GM08714 (cell line): ENCODE measurements at regions not wholly inside any gene's neighbourhood (a gene's known extent, or its start where the extent isn't known, plus 50 kb on each side); places are given as distances from the start of the nearest gene placed in this dataset.
"Not testable (repeated sequence)": the region's sequence is repeated elsewhere in the genome, so short reads cannot be mapped to it uniquely, and the experiment has no call there.

Experiments used
- H3K4me3 ChIP-seq: fragments of 200-500 bp; sonication (Bioruptor generic); 2 replicates; pipeline ENCODE4 v1.5.1; 2014; ENCODE audit warnings: mild to moderate bottlenecking, low read length, inconsistent platforms
- ZNF274 ChIP-seq: IDR thresholded peaks from 2 replicates; pipeline ENCODE4 v1.6.1; 2012; ENCODE audit warnings: mild to moderate bottlenecking, low read depth, low read length

GRCh38 chr22:22816766-22817410 lies 70.7 kb upstream of the IGLL5 start:
- TF ChIP-seq ZNF274 = no peak
- no peak overlapping the region for H3K4me3 ChIP-seq

- H3K4me3 ChIP-seq = no peak overlapping the region
- TF ChIP-seq ZNF274 = no peak
These were observed 70.0 kb upstream of the IGLL5 start for GRCh38 chr22:22817468-22818201.

GRCh38 chr22:22818202-22818538 lies 69.4 kb upstream of the IGLL5 start:
- no peak overlapping the region for H3K4me3 ChIP-seq

GRCh38 chr22:22818861-22819855 lies 68.5 kb upstream of the IGLL5 start:
- no peak overlapping the region for H3K4me3 ChIP-seq
- no peak for TF ChIP-seq ZNF274

More at GRCh38 chr22:22818202-22818538, 69.4 kb upstream of the IGLL5 start:
- TF ChIP-seq ZNF274 = no peak

- H3K4me3 ChIP-seq = no peak overlapping the region
- no peak for TF ChIP-seq ZNF274
These were observed 67.5 kb upstream of the IGLL5 start for GRCh38 chr22:22820076-22820475.

- no peak overlapping the region for H3K4me3 ChIP-seq
- no peak for TF ChIP-seq ZNF274
These were observed 67.0 kb upstream of the IGLL5 start for GRCh38 chr22:22820626-22821025.

GRCh38 chr22:22821340-22821739 lies 66.3 kb upstream of the IGLL5 start:
- no peak overlapping the region for H3K4me3 ChIP-seq
- TF ChIP-seq ZNF274 = no peak

- H3K4me3 ChIP-seq = no peak overlapping the region
- TF ChIP-seq ZNF274 = no peak
These were observed 65.5 kb upstream of the IGLL5 start for GRCh38 chr22:22822106-22822505.

- not testable (repeated sequence) for H3K4me3 ChIP-seq
These were observed 65.1 kb upstream of the IGLL5 start for GRCh38 chr22:22822553-22822952.

- no peak overlapping the region for H3K4me3 ChIP-seq
- TF ChIP-seq ZNF274 = no peak
These were observed 64.3 kb upstream of the IGLL5 start for GRCh38 chr22:22823131-22823810.

- no peak overlapping the region for H3K4me3 ChIP-seq
- TF ChIP-seq ZNF274 = no peak
These were observed 63.0 kb upstream of the IGLL5 start for GRCh38 chr22:22824340-22825212.

GRCh38 chr22:22825213-22825593 lies 62.4 kb upstream of the IGLL5 start:
- H3K4me3 ChIP-seq = no peak overlapping the region
- TF ChIP-seq ZNF274 = no peak
